ENCODE measurements at regions not wholly inside any gene's neighbourhood (a gene's known extent, or its start where the extent isn't known, plus 50 kb on each side); places are given as distances from the start of the nearest gene placed in this dataset.

DNA sequence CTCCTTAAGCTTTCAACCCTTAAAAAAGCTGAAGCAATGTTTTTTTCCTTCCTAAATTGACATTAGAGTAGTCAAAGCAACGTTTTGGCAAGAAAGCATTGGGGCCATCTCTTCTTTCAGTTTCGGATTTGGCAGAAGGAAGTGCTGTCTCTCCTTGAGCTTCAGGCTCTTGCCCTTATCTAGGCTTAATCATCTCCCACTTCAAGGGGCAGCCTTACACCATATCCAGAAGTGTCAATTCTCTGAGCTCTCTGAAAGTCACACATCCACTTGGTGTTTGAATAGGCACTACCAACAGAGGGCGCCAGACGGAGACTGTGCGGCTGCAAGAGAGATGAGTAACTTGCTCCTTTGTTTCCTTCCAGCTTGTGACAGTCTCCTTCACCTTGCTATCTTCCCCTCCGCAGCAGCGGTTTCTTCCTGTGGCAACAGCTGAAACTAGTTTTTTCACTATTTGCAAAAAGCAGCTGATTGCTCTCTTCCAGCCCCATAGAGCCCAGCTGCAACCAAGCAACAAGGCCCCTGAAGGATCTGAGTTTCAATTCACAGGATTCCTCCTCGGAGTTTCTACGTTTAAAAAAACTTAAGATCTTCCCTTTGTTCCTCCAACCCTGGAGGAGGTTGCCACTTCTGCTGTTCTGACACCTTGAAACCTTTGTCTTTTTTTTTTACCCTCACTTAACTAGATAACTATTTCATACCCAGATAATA lies 147.0 kb upstream of the SLCO3A1 start:
- Histone ChIP-seq H3K4me3 (replicated peaks in 1 of 3; ENCODE audit: insufficient read depth in 1 of 3, low read depth in 2 of 3, low read length in 3 of 3) (no peak overlapping the region), H3K4me1 (ENCODE audit: insufficient read depth, low read length) (no peaks in the 10 kb centered on the region), H3K27me3 (ENCODE audit: control insufficient read depth in 1 of 2, insufficient read depth in 2 of 2, low read length in 2 of 2) (no peaks in the 10 kb centered on the region; a peak in 1 of 5 replicates), H2AFZ (ENCODE audit: low read length) (no peak overlapping the region), H3K9ac (ENCODE audit: insufficient read depth, low read depth, low read length) (no peak overlapping the region), H3K9me3 (ENCODE audit: low read length) (no peaks in the 10 kb centered on the region), H3K4me2 (ENCODE audit: low read depth, low read length) (no peak overlapping the region), H3K27ac (ENCODE audit: extremely low read length, insufficient read depth, low read length) (no peak overlapping the region), H4K20me1 (ENCODE audit: insufficient read depth, low read length) (no peaks in the 10 kb centered on the region), H3K36me3 (replicated peaks in 1 of 2; ENCODE audit: control insufficient read depth in 1 of 2, insufficient read depth in 2 of 2, low read length in 2 of 2) (no peaks in the 10 kb centered on the region), H3K79me2 (ENCODE audit: insufficient read depth, low read length) (no peaks in the 10 kb centered on the region)
- peak; percentile 38 for DNase-seq (ENCODE audit: low spot score)
- peak; percentile 80 for ATAC-seq
- intact Hi-C loops (cut with micrococcal nuclease; ENCODE audit: unreplicated experiment) (loop anchor here (2.0 to 5.0 kb wide), 2 partner anchors 376 to 404 kb away; no protein-coding TSS in a partner anchor), in situ Hi-C loops (cut with HindIII; ENCODE audit: extremely low pct_ligation_motif_present, low pct_unique_long_range_greater_than_20kb) (no loop called here)
- POLR2A ChIA-PET: no interaction called here
- no TSS peak for BruUV-seq (replicated peaks)
- WGBS (ENCODE audit: low lambda C conversion rate): 15% methylated on average over 9 of the region's 9 CpGs
- CTCF ChIA-PET (ENCODE audit: low intra/inter-chr PET ratio, low total read pairs): no interaction called here
- FAIRE-seq: no peak
- TF ChIP-seq ZNF282 (IDR thresholded peaks at IDR 0.05; ENCODE audit: partially characterized antibody): no peak
- TF ChIP-seq, protein P1, sequence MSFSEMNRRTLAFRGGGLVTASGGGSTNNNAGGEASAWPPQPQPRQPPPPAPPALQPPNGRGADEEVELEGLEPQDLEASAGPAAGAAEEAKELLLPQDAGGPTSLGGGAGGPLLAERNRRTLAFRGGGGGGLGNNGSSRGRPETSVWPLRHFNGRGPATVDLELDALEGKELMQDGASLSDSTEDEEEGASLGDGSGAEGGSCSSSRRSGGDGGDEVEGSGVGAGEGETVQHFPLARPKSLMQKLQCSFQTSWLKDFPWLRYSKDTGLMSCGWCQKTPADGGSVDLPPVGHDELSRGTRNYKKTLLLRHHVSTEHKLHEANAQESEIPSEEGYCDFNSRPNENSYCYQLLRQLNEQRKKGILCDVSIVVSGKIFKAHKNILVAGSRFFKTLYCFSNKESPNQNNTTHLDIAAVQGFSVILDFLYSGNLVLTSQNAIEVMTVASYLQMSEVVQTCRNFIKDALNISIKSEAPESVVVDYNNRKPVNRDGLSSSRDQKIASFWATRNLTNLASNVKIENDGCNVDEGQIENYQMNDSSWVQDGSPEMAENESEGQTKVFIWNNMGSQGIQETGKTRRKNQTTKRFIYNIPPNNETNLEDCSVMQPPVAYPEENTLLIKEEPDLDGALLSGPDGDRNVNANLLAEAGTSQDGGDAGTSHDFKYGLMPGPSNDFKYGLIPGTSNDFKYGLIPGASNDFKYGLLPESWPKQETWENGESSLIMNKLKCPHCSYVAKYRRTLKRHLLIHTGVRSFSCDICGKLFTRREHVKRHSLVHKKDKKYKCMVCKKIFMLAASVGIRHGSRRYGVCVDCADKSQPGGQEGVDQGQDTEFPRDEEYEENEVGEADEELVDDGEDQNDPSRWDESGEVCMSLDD (CRISPR knock-in tag; IDR thresholded peaks at IDR 0.05; ENCODE audit: borderline replicate concordance): no peak
- TF ChIP-seq, protein P2, sequence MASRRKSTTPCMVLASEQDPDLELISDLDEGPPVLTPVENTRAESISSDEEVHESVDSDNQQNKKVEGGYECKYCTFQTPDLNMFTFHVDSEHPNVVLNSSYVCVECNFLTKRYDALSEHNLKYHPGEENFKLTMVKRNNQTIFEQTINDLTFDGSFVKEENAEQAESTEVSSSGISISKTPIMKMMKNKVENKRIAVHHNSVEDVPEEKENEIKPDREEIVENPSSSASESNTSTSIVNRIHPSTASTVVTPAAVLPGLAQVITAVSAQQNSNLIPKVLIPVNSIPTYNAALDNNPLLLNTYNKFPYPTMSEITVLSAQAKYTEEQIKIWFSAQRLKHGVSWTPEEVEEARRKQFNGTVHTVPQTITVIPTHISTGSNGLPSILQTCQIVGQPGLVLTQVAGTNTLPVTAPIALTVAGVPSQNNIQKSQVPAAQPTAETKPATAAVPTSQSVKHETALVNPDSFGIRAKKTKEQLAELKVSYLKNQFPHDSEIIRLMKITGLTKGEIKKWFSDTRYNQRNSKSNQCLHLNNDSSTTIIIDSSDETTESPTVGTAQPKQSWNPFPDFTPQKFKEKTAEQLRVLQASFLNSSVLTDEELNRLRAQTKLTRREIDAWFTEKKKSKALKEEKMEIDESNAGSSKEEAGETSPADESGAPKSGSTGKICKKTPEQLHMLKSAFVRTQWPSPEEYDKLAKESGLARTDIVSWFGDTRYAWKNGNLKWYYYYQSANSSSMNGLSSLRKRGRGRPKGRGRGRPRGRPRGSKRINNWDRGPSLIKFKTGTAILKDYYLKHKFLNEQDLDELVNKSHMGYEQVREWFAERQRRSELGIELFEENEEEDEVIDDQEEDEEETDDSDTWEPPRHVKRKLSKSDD (CRISPR knock-in tag; IDR thresholded peaks at IDR 0.05; ENCODE audit: low read depth): no peak
- TF ChIP-seq ZFP82 (CRISPR knock-in tag; IDR thresholded peaks at IDR 0.05; ENCODE audit: borderline replicate concordance): no peak
- peak; percentile 61; the same call in 1 of the 2 replicates for TF ChIP-seq SMC3 (IDR thresholded peaks at IDR 0.05; ENCODE audit: low read length)
- no peak for TF ChIP-seq ATF1 (CRISPR knock-in tag; IDR thresholded peaks at IDR 0.05)
- TF ChIP-seq RELA (CRISPR knock-in tag; IDR thresholded peaks at IDR 0.05): no peak
- TF ChIP-seq ARNTL (CRISPR knock-in tag; IDR thresholded peaks at IDR 0.05): no peak
- TF ChIP-seq ZNF761 (CRISPR knock-in tag; conservative IDR thresholded peaks at IDR 0.05): no peak
- peak; percentile 58 for TF ChIP-seq STAG1 (CRISPR knock-in tag; IDR thresholded peaks at IDR 0.05)
- no peak for TF ChIP-seq IKZF4 (CRISPR knock-in tag; IDR thresholded peaks at IDR 0.05; ENCODE audit: borderline replicate concordance, low read depth, not compliant biosample characterization)
- TF ChIP-seq ZNF367 (CRISPR knock-in tag; IDR thresholded peaks at IDR 0.05; ENCODE audit: borderline replicate concordance): no peak
- TF ChIP-seq XRCC5 (optimal IDR thresholded peaks at IDR 0.05; ENCODE audit: low read length): peak; percentile 36
- no peak for TF ChIP-seq ATF3 (CRISPR knock-in tag; IDR thresholded peaks at IDR 0.05)
- TF ChIP-seq, protein P3, sequence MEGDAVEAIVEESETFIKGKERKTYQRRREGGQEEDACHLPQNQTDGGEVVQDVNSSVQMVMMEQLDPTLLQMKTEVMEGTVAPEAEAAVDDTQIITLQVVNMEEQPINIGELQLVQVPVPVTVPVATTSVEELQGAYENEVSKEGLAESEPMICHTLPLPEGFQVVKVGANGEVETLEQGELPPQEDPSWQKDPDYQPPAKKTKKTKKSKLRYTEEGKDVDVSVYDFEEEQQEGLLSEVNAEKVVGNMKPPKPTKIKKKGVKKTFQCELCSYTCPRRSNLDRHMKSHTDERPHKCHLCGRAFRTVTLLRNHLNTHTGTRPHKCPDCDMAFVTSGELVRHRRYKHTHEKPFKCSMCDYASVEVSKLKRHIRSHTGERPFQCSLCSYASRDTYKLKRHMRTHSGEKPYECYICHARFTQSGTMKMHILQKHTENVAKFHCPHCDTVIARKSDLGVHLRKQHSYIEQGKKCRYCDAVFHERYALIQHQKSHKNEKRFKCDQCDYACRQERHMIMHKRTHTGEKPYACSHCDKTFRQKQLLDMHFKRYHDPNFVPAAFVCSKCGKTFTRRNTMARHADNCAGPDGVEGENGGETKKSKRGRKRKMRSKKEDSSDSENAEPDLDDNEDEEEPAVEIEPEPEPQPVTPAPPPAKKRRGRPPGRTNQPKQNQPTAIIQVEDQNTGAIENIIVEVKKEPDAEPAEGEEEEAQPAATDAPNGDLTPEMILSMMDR (CRISPR knock-in tag; IDR thresholded peaks at IDR 0.05): peak; percentile 73
- no peak for TF ChIP-seq ZNF30 (CRISPR knock-in tag; IDR thresholded peaks at IDR 0.05)
- no peak for TF ChIP-seq KLF15 (CRISPR knock-in tag; IDR thresholded peaks at IDR 0.05; ENCODE audit: borderline replicate concordance)
- no peak for TF ChIP-seq MTF2 (CRISPR knock-in tag; IDR thresholded peaks at IDR 0.05; ENCODE audit: borderline replicate concordance)

All from HepG2 (cell line).